Activated T-cell treated with anti-CD3 and anti-CD28 coated beads for 24 hours (primary cell): ENCODE measurements at regions not wholly inside any gene's neighbourhood (a gene's known extent, or its start where the extent isn't known, plus 50 kb on each side); places are given as distances from the start of the nearest gene placed in this dataset.
"Not testable (repeated sequence)": the region's sequence is repeated elsewhere in the genome, so short reads cannot be mapped to it uniquely, and the experiment has no call there.

Experiments used
- DNase-seq: peaks from one replicate; pipeline ENCODE4 v3.0.0-alpha.2; 2020; ENCODE audit warnings: low read depth

- no peak for DNase-seq
Measured at GRCh38 chr3:81851176-81851575, 89.7 kb upstream of the GBE1 start.

- no peak for DNase-seq
Measured at GRCh38 chr3:81846988-81847387, 85.5 kb upstream of the GBE1 start.

GRCh38 chr3:81841540-81841939, 80.1 kb upstream of the GBE1 start:
- no peak for DNase-seq

DNA sequence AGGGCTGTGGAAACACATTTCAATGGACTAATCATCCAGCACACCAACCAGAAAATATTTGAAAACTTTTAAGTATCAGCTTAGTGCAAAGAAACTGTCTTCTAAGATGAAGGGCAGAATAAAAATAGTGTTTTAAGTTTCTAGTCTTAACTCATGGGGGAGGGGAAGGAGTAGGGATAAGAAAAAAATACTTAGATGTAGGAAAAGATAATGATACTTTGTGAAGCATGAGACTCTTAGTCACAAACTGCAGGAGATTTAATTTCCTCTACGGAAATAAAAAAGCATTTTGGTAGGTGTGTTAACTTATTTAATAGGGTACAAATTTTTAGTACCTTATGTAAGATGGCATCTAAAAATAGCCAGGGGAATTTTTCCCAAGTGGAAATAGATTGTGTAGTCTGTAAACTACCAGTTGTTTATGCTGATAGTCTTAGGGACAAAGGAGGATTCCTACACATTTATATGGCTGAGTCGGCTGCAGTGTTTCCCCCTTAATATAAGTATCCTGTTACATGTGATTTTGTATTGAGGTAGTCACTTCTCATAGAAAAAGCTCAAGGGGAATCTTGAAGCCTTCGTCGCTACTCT, 78.2 kb upstream of the GBE1 start:
- no peak for DNase-seq

GRCh38 chr3:81838457-81838856, 77.0 kb upstream of the GBE1 start:
- no peak for DNase-seq

DNA sequence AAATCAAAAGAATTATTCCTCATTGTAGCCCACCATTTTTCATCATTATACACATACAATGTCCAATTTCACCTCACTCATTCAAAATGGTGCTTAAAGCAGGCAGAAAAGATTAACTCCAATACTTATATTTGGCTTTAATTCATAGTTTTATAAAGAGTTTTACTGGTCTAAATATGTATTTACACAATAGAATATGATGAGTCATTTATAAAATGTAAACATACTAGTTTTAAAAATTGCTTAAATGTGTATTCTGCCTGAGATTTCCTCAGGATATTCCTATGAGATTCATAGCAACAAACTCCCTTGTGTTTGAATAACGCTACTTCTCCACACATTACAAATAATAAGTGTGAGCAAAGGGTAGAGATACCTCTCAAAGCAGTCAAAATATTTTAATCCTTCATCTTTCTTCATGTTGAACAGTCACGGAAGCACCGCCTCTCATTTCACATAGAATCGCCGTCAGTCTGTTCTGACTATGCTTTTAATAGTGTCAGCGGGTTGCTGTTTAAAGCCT, 75.7 kb upstream of the GBE1 start:
- DNase-seq: no peak

GRCh38 chr3:81829937-81830336, 68.5 kb upstream of the GBE1 start:
- no peak for DNase-seq

DNA sequence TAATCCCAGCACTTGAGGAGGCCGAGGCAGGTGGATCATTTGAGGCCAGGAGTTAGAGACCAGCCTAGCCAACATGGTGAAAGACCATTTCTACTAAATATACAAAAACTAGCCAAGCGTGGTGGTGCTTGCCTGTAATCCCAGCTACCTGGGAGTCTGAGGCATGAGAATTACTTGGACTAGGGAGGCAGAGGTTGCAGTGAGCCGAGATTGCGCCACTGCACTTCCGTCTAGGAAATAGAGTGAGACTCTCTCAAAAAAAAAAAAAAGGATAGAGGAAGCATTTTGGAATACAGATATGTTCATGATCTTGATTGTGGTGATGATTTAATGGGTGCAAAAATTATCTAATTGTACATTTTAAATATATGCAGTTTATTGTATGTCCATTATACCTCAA, 67.8 kb upstream of the GBE1 start:
- DNase-seq: not testable (repeated sequence)

GRCh38 chr3:81823882-81824395, 62.5 kb upstream of the GBE1 start:
- no peak for DNase-seq

DNA sequence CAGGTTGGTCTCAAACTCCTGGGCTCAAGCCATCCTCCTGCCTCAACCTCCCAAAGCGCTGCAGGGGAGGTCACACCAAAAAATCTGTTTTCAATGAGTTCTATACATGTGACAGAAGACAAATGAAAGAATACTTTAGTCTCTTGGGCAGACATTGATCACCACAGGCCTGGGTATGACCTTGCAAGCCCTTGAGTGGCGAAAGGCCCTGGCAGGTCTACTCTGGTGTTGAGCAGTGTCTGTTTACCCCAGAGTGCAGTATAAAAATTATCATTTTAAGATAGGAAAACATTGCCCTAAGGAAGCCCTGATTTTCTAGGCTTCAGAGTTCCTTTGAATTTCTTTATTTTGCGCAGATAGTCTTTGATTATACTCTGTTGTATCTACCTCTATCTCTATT, 61.6 kb upstream of the GBE1 start:
- DNase-seq: no peak

DNA sequence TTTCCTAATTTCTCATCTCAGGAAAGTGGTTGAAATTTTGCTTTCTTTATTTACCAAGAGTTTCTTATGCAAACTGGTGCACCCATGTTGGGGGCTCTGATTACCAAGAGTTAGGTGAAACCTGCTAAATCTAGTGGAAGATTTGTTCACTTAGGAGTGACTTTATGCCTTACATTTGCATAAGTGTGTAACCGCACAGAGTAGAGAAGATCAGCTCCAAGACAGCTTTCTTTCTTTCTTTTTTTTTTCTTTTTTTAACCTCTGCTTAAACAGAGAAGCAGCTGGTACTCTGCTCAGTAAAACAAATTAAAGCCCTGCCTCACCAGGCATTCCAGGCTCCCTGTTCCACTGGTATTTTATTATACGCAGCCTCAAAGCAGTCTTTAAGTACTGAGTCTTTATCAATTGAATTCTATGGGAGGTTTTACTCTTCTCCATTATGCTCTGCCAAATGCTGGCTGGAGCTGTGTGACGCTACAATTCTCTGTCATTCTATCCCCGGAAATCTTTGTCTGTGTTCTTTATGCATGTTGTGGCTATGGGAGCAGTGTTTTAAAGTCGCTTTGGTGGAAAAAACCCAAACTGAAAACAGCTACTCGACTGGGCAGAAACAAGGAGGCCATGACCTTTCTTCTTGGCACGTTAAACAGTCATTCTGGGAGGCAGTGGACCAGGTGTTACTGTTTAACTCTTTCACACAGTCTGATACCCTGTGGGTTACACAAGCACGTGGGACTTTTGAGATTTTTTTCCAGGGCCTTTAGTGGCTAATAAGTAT, 55.2 kb upstream of the GBE1 start:
- no peak for DNase-seq

DNA sequence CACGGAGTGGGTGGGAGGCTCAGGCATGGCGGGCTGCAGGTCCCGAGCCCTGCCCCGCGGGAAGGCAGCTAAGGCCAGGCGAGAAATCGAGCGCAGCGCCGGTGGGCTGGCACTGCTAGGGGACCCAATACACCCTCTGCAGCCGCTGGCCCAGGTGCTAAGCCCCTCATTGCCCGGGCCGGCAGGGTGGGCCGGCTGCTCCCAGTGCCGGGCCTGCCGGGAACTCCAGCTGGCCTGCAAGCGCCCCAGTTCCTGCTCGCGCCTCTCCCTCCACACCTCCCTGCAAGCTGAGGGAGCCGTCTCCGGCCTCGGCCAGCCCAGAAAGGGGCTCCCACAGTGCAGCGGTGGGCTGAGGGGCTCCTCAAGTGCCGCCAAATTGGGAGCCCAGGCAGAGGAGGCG, 50.7 kb upstream of the GBE1 start:
- DNase-seq: not testable (repeated sequence)
